Tibial nerve (tissue), 3 donors: ENCODE measurements at regions not wholly inside any gene's neighbourhood (a gene's known extent, or its start where the extent isn't known, plus 50 kb on each side); places are given as distances from the start of the nearest gene placed in this dataset.

Experiments used
- CTCF ChIP-seq, 5 experiments: fragments of 200-600 bp in 3 of 5; fragments of 450-650 bp in 2 of 5; sonication (generic) in 3 of 5; IDR thresholded peaks; one replicate each; pipeline ENCODE4 v1.5.1; 2016 to 2019; ENCODE audit warnings: antibody characterized with exemption in 5 of 5, mild to moderate bottlenecking in 3 of 5, moderate library complexity in 2 of 5
- POLR2A ChIP-seq, 2 donors: fragments of 450-650 bp; IDR thresholded peaks; one replicate each; pipeline ENCODE4 v1.6.1; 2017; ENCODE audit warnings: antibody characterized with exemption in 2 of 2, mild to moderate bottlenecking in 2 of 2, moderate library complexity in 2 of 2

- no peak for TF ChIP-seq CTCF (IDR thresholded peaks at IDR 0.05)
- no peak for TF ChIP-seq POLR2A (IDR thresholded peaks at IDR 0.05)
Measured at GRCh38 chr1:47555841-47556560, 118.2 kb downstream of the FOXD2 start.
